GM12873 (cell line): ENCODE measurements at regions not wholly inside any gene's neighbourhood (a gene's known extent, or its start where the extent isn't known, plus 50 kb on each side); places are given as distances from the start of the nearest gene placed in this dataset.

ENCODE experiments used
- CTCF ChIP-seq: IDR thresholded peaks from 2 replicates; pipeline ENCODE4 v1.5.1; 2012; ENCODE audit warnings: low read depth, mild to moderate bottlenecking, moderate library complexity, low read length, control low read depth; ENCODE audit not compliant: insufficient read depth; ENCODE audit errors: missing control alignments

GRCh38 chr22:48091060-48091650, 1328.7 kb downstream of the TBC1D22A start:
- TF ChIP-seq CTCF: no peak

- TF ChIP-seq CTCF: no peak
Measured at GRCh38 chr22:48090332-48090672, 1327.9 kb downstream of the TBC1D22A start.

GRCh38 chr22:48089601-48090331, 1327.3 kb downstream of the TBC1D22A start:
- no peak for TF ChIP-seq CTCF

GRCh38 chr22:48088926-48089536, 1326.6 kb downstream of the TBC1D22A start:
- no peak for TF ChIP-seq CTCF

GRCh38 chr22:48088251-48088650, 1325.8 kb downstream of the TBC1D22A start:
- TF ChIP-seq CTCF: no peak

GRCh38 chr22:48085901-48086645, 1323.6 kb downstream of the TBC1D22A start:
- no peak for TF ChIP-seq CTCF

- no peak for TF ChIP-seq CTCF
Measured at GRCh38 chr22:48084729-48085050, 1322.2 kb downstream of the TBC1D22A start.
